ENCODE measurements at regions not wholly inside any gene's neighbourhood (a gene's known extent, or its start where the extent isn't known, plus 50 kb on each side); places are given as distances from the start of the nearest gene placed in this dataset.

GRCh38 chr2:74772046-74772445 lies 61.9 kb upstream of the HK2 start:
- Mint-ChIP-seq H3K36me3 (no peaks in the 10 kb centered on the region), H3K27me3 (no peaks in the 10 kb centered on the region), H3K27ac (no peak overlapping the region), H3K4me1 (peaks cover 2% of the 10 kb centered on the region), H3K4me3 (no peak overlapping the region), H3K9me3 (no peaks in the 10 kb centered on the region)
- no peak for DNase-seq

GRCh38 chr2:74777161-74777900 lies 56.6 kb upstream of the HK2 start:
- H3K36me3 Mint-ChIP-seq: no peaks in the 10 kb centered on the region
- no peaks in the 10 kb centered on the region for H3K27me3 Mint-ChIP-seq
- H3K4me1 Mint-ChIP-seq: peaks cover 12% of the 10 kb centered on the region
- no peak overlapping the region for H3K4me3 Mint-ChIP-seq
- no peaks in the 10 kb centered on the region for H3K9me3 Mint-ChIP-seq
- peak overlapping the region; percentile 66 for H3K27ac Mint-ChIP-seq
- no peak for DNase-seq

- no peak for DNase-seq
- Mint-ChIP-seq H3K36me3 (no peaks in the 10 kb centered on the region), H3K4me3 (no peak overlapping the region), H3K27me3 (no peaks in the 10 kb centered on the region), H3K9me3 (no peaks in the 10 kb centered on the region), H3K27ac (no peak overlapping the region), H3K4me1 (peaks cover 12% of the 10 kb centered on the region)
Observed at GRCh38 chr2:74778381-74779264, 55.3 kb upstream of the HK2 start.

- no peak overlapping the region for H3K4me3 Mint-ChIP-seq
- H3K4me1 Mint-ChIP-seq: peaks cover 12% of the 10 kb centered on the region
- H3K27me3 Mint-ChIP-seq: no peaks in the 10 kb centered on the region
- no peak for DNase-seq
- H3K27ac Mint-ChIP-seq: no peak overlapping the region
- H3K36me3 Mint-ChIP-seq: no peaks in the 10 kb centered on the region
- no peaks in the 10 kb centered on the region for H3K9me3 Mint-ChIP-seq
Observed at GRCh38 chr2:74779265-74779558, 54.7 kb upstream of the HK2 start.

- H3K9me3 Mint-ChIP-seq: no peaks in the 10 kb centered on the region
- H3K27ac Mint-ChIP-seq: no peak overlapping the region
- no peaks in the 10 kb centered on the region for H3K27me3 Mint-ChIP-seq
- H3K36me3 Mint-ChIP-seq: no peaks in the 10 kb centered on the region
- DNase-seq: no peak
- no peak overlapping the region for H3K4me3 Mint-ChIP-seq
- peaks cover 12% of the 10 kb centered on the region for H3K4me1 Mint-ChIP-seq
Observed at GRCh38 chr2:74779587-74780135, 54.3 kb upstream of the HK2 start.

All from activated naive CD8-positive, alpha-beta T cell treated with anti-CD3 and anti-CD28 coated beads for 36 hours (primary cell).